Peyer's patch (tissue), 4 donors: ENCODE measurements at regions not wholly inside any gene's neighbourhood (a gene's known extent, or its start where the extent isn't known, plus 50 kb on each side); places are given as distances from the start of the nearest gene placed in this dataset.

Experiments
- POLR2A ChIP-seq, 2 donors: fragments of 450-650 bp; IDR thresholded peaks; one replicate each; pipeline ENCODE4 v1.5.1; 2017; ENCODE audit warnings: antibody characterized with exemption in 2 of 2, mild to moderate bottlenecking in 2 of 2, moderate library complexity in 2 of 2
- TF ChIP-seq, protein P1 (sequence below), 6 experiments: fragments of 450-650 bp in 4 of 6; fragments of 200-600 bp in 2 of 6; sonication (generic) in 1 of 6; IDR thresholded peaks; one replicate each; pipeline ENCODE4 v1.5.1; 2017 to 2019; ENCODE audit warnings: antibody characterized with exemption in 6 of 6, mild to moderate bottlenecking in 3 of 6, moderate library complexity in 1 of 6

DNA sequence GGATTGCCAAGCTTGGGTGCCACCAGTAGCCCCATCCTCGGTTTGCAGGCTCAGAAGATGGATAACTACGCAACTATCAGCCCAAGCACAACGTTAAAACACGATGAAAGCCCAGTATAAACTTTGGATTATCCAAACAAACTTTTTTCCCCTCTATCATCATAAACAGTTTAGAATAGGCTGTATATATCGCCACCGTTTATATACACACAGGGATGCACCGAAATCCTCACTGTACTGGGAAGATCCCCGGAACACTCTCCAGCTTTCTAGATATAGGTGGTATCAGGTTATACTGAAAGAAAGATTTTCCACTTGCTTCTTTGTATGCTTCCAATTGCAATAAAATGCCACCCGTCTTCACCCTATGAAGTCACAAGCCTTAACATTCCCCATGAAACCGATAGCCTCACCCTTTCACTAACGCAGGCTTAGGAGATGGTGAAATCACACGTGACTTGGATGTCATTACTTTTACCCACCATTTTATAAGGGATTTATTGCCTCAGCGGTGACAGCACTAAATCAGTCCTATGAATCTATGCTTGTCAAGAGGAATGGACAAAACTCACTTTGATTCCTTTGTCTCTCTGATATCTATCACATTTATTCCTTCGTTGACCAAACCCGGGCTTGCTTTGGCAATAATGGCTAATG lies 207.6 kb upstream of the FOXN3 start:
- TF ChIP-seq, protein P1, sequence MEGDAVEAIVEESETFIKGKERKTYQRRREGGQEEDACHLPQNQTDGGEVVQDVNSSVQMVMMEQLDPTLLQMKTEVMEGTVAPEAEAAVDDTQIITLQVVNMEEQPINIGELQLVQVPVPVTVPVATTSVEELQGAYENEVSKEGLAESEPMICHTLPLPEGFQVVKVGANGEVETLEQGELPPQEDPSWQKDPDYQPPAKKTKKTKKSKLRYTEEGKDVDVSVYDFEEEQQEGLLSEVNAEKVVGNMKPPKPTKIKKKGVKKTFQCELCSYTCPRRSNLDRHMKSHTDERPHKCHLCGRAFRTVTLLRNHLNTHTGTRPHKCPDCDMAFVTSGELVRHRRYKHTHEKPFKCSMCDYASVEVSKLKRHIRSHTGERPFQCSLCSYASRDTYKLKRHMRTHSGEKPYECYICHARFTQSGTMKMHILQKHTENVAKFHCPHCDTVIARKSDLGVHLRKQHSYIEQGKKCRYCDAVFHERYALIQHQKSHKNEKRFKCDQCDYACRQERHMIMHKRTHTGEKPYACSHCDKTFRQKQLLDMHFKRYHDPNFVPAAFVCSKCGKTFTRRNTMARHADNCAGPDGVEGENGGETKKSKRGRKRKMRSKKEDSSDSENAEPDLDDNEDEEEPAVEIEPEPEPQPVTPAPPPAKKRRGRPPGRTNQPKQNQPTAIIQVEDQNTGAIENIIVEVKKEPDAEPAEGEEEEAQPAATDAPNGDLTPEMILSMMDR (IDR thresholded peaks at IDR 0.05), result no peak
- no peak for TF ChIP-seq POLR2A (IDR thresholded peaks at IDR 0.05)
